IMR-90 (cell line): ENCODE measurements at regions not wholly inside any gene's neighbourhood (a gene's known extent, or its start where the extent isn't known, plus 50 kb on each side); places are given as distances from the start of the nearest gene placed in this dataset.

Experiments used
- ATAC-seq: fragments of 200-7000 bp; cut with Tn5 transposase; 2 replicates; pipeline ENCODE4 v1.9.1; 2020; ENCODE audit warnings: low read depth, mild to moderate bottlenecking, moderate library complexity
- BruUV-seq: library from RNA; stranded (reverse); fragments of 400-500 nt; replicated peaks from 2 replicates; lab custom pipeline; 2021; lab: Mats Ljungman, UMichigan
- CTCF ChIA-PET: fragments of 300-600 bp; formaldehyde crosslinking; extraction: SDS; loops from one replicate; lab custom pipeline; 2021; ENCODE audit warnings: antibody characterized with exemption; lab: Yijun Ruan, JAX
- POLR2A ChIA-PET: fragments of 300-600 bp; sonication (Branson Sonifier 250); formaldehyde crosslinking; loops from one replicate; lab custom pipeline; 2022; ENCODE audit warnings: antibody characterized with exemption; ENCODE audit not compliant: unreplicated experiment; lab: Charles Lee
- DNase-seq: peaks from one replicate; pipeline ENCODE4 v3.0.0; 2013
- H2AFZ ChIP-seq: replicated peaks from 2 replicates; pipeline ENCODE3; 2013; ENCODE audit warnings: low read length, mild to moderate bottlenecking; ENCODE audit not compliant: poor library complexity
- H2AK5ac ChIP-seq: 2 replicates; pipeline ENCODE4 v1.6.1; 2013; ENCODE audit warnings: low read depth, low read length, inconsistent platforms
- H2AK9ac ChIP-seq: replicated peaks from 2 replicates; pipeline ENCODE3; 2013; ENCODE audit warnings: mild to moderate bottlenecking, low read depth, low read length, moderate library complexity; ENCODE audit not compliant: poor library complexity
- H2BK120ac ChIP-seq: 2 replicates; pipeline ENCODE4 v1.6.1; 2013; ENCODE audit warnings: low read depth, low read length, inconsistent platforms
- H2BK15ac ChIP-seq: 3 replicates; pipeline ENCODE4 v1.6.1; 2013; ENCODE audit warnings: low read depth, low read length, inconsistent platforms
- H2BK20ac ChIP-seq: 2 replicates; pipeline ENCODE4 v1.6.1; 2013; ENCODE audit warnings: low read depth, mild to moderate bottlenecking, inconsistent platforms, low read length, moderate library complexity
- H2BK5ac ChIP-seq: 2 replicates; pipeline ENCODE4 v1.6.1; 2013; ENCODE audit warnings: mild to moderate bottlenecking, low read depth, low read length, inconsistent platforms; ENCODE audit not compliant: poor library complexity, severe bottlenecking
- H3K14ac ChIP-seq: replicated peaks from 2 replicates; pipeline ENCODE4 v1.6.1; 2013; ENCODE audit warnings: low read depth, low read length, inconsistent platforms
- H3K18ac ChIP-seq: 2 replicates; pipeline ENCODE4 v1.6.1; 2013; ENCODE audit warnings: low read depth, low read length, control low read depth
- H3K23ac ChIP-seq: 2 replicates; pipeline ENCODE4 v1.6.1; 2013; ENCODE audit warnings: low read depth, low read length, inconsistent platforms
- H3K27ac ChIP-seq: 2 replicates; pipeline ENCODE4 v1.5.1; 2013; ENCODE audit warnings: mild to moderate bottlenecking, control low read depth, low read length; ENCODE audit not compliant: insufficient read depth
- H3K27me3 ChIP-seq: 2 replicates; pipeline ENCODE4 v1.6.1; 2013; ENCODE audit warnings: low read length; ENCODE audit not compliant: control insufficient read depth, insufficient read depth
- H3K36me3 ChIP-seq: 2 replicates; pipeline ENCODE4 v1.6.1; 2013; ENCODE audit warnings: low read length, mixed read lengths; ENCODE audit not compliant: control insufficient read depth, insufficient read depth
- H3K4ac ChIP-seq: 2 replicates; pipeline ENCODE4 v1.6.1; 2013; ENCODE audit warnings: low read depth, low read length, inconsistent platforms
- H3K4me1 ChIP-seq: 2 replicates; pipeline ENCODE4 v1.6.1; 2013; ENCODE audit warnings: low read length, mixed read lengths; ENCODE audit not compliant: control insufficient read depth, insufficient read depth
- H3K4me2 ChIP-seq: 2 replicates; pipeline ENCODE4 v1.6.1; 2013; ENCODE audit warnings: low read depth, mild to moderate bottlenecking, control low read depth, low read length, moderate library complexity
- H3K4me3 ChIP-seq: 2 replicates; pipeline ENCODE4 v1.5.1; 2013; ENCODE audit warnings: low read depth, mild to moderate bottlenecking, control low read depth, low read length, moderate library complexity; ENCODE audit not compliant: insufficient read depth
- H3K56ac ChIP-seq: 2 replicates; pipeline ENCODE4 v1.6.1; 2013; ENCODE audit warnings: low read length, inconsistent platforms; ENCODE audit not compliant: insufficient read depth; ENCODE audit errors: extremely low read depth
- H3K79me1 ChIP-seq, 2 experiments: 2 replicates each; pipeline ENCODE4 v1.6.1; 2013; ENCODE audit warnings: low read length in 2 of 2, inconsistent platforms in 1 of 2, low read depth in 1 of 2
- H3K9ac ChIP-seq: 2 replicates; pipeline ENCODE4 v1.6.1; 2013; ENCODE audit warnings: low read depth, low read length, control low read depth
- H3K9me1 ChIP-seq: 2 replicates; pipeline ENCODE4 v1.6.1; 2013; ENCODE audit warnings: low read length, inconsistent platforms; ENCODE audit not compliant: insufficient read depth
- H3K9me3 ChIP-seq: 2 replicates; pipeline ENCODE4 v1.6.1; 2013; ENCODE audit warnings: low read length; ENCODE audit not compliant: control insufficient read depth, insufficient read depth
- H4K20me1 ChIP-seq: 2 replicates; pipeline ENCODE4 v1.6.1; 2013; ENCODE audit warnings: low read length, inconsistent platforms; ENCODE audit not compliant: insufficient read depth
- H4K5ac ChIP-seq: 2 replicates; pipeline ENCODE4 v1.6.1; 2013; ENCODE audit warnings: mild to moderate bottlenecking, low read depth, low read length, control low read depth
- H4K8ac ChIP-seq, 2 experiments: 2 replicates each; pipeline ENCODE4 v1.6.1; 2013; ENCODE audit warnings: low read depth in 2 of 2, low read length in 2 of 2, control low read depth in 1 of 2, inconsistent platforms in 1 of 2
- H4K91ac ChIP-seq: 2 replicates; pipeline ENCODE4 v1.6.1; 2013; ENCODE audit warnings: low read depth, low read length, inconsistent platforms; ENCODE audit not compliant: insufficient read depth
- BHLHE40 ChIP-seq: fragments of 150-350 bp; IDR thresholded peaks from 2 replicates; pipeline ENCODE4 v1.6.1; 2016; ENCODE audit warnings: mild to moderate bottlenecking, low read depth, low read length
- CEBPB ChIP-seq: IDR thresholded peaks from 2 replicates; pipeline ENCODE4 v1.6.1; 2012; ENCODE audit warnings: low read depth, low read length, improper control_type of control experiment
- CHD1 ChIP-seq: IDR thresholded peaks from 2 replicates; pipeline ENCODE4 v1.6.1; 2012; ENCODE audit warnings: low read depth, low read length, improper control_type of control experiment
- CTCF ChIP-seq: conservative IDR thresholded peaks from 2 replicates; pipeline ENCODE4 v1.5.1; 2012; ENCODE audit warnings: mild to moderate bottlenecking, low read depth, low read length, improper control_type of control experiment
- ELK1 ChIP-seq: fragments of 150-350 bp; IDR thresholded peaks from 2 replicates; pipeline ENCODE4 v1.6.1; 2016; ENCODE audit warnings: low read depth, mild to moderate bottlenecking, low read length, moderate library complexity, borderline replicate concordance
- FOS ChIP-seq: fragments of 150-350 bp; IDR thresholded peaks from 2 replicates; pipeline ENCODE4 v1.6.1; 2016; ENCODE audit warnings: low read depth, low read length
- MAFK ChIP-seq: IDR thresholded peaks from 2 replicates; pipeline ENCODE4 v1.6.1; 2012; ENCODE audit warnings: low read depth, low read length, improper control_type of control experiment
- MAZ ChIP-seq: IDR thresholded peaks from 2 replicates; pipeline ENCODE4 v1.6.1; 2012; ENCODE audit warnings: low read depth, mild to moderate bottlenecking, low read length, improper control_type of control experiment, moderate library complexity, borderline replicate concordance
- MXI1 ChIP-seq: IDR thresholded peaks from 2 replicates; pipeline ENCODE4 v1.6.1; 2012; ENCODE audit warnings: low read depth, mild to moderate bottlenecking, low read length, moderate library complexity, borderline replicate concordance
- NFE2L2 ChIP-seq: fragments of 150-350 bp; IDR thresholded peaks from 2 replicates; pipeline ENCODE4 v1.6.1; 2016; ENCODE audit warnings: low read depth, mild to moderate bottlenecking, low read length
- POLR2A ChIP-seq: IDR thresholded peaks from 2 replicates; pipeline ENCODE4 v1.6.1; 2012; ENCODE audit warnings: mild to moderate bottlenecking, low read depth, low read length
- RAD21 ChIP-seq: IDR thresholded peaks from 2 replicates; pipeline ENCODE4 v1.6.1; 2012; ENCODE audit warnings: low read length, improper control_type of control experiment
- RCOR1 ChIP-seq: IDR thresholded peaks from 2 replicates; pipeline ENCODE4 v1.6.1; 2012; ENCODE audit warnings: mild to moderate bottlenecking, low read length, improper control_type of control experiment; ENCODE audit not compliant: insufficient replicate concordance
- RFX5 ChIP-seq: IDR thresholded peaks from 2 replicates; pipeline ENCODE4 v1.8.0; 2012; ENCODE audit warnings: low read depth, mild to moderate bottlenecking, low read length, moderate library complexity
- SMC3 ChIP-seq: fragments of 150-350 bp; IDR thresholded peaks from 2 replicates; pipeline ENCODE4 v1.6.1; 2016; ENCODE audit warnings: low read depth, mild to moderate bottlenecking, antibody characterized with exemption, low read length, moderate library complexity
- USF2 ChIP-seq: fragments of 150-350 bp; IDR thresholded peaks from 2 replicates; pipeline ENCODE4 v1.6.1; 2017; ENCODE audit warnings: mild to moderate bottlenecking, antibody characterized with exemption, low read length, low read depth
- WGBS, 2 experiments: methylation state at CpG; one replicate each; pipeline versions ENCODE4 v1.1.5 to v1.1.7; 2013; ENCODE audit warnings: missing lambda C conversion rate in 2 of 2; ENCODE audit not compliant: insufficient read length in 1 of 2; ENCODE audit errors: extremely low coverage in 2 of 2; 5-methylcytosine and 5-hydroxymethylcytosine counted together
- dilution Hi-C: fragments of 300-500 bp; cut with HindIII; formaldehyde crosslinking; loops from one replicate; pipeline ENCODE4 v1.14.3; 2018; ENCODE audit warnings: low sequenced_read_pairs; ENCODE audit not compliant: unreplicated experiment
- in situ Hi-C: fragments of 300-500 bp; cut with MboI; formaldehyde crosslinking; loops from 3 replicates; pipeline ENCODE4 v1.14.3; 2019; ENCODE audit warnings: low sequenced_read_pairs, inconsistent platforms, mixed read lengths
- intact Hi-C: fragments of 100-400 bp; cut with micrococcal nuclease; formaldehyde crosslinking; loops from 2 replicates; pipeline ENCODE4 v1.10.0; 2022

- ChIA-PET CTCF (no interaction called here), POLR2A (no interaction called here)
- Histone ChIP-seq H3K23ac (no peak overlapping the region), H2AK9ac (no peak overlapping the region), H3K27ac (no peak overlapping the region), H2AK5ac (no peak overlapping the region), H3K4me2 (no peak overlapping the region), H3K14ac (no peak overlapping the region), H3K4ac (no peak overlapping the region), H2AFZ (no peak overlapping the region), H4K8ac (no peak overlapping the region), H3K4me1 (no peaks in the 10 kb centered on the region), H4K5ac (no peak overlapping the region), H2BK20ac (no peak overlapping the region), H3K18ac (no peak overlapping the region), H3K9me1 (no peaks in the 10 kb centered on the region), H2BK5ac (no peak overlapping the region), H4K20me1 (no peaks in the 10 kb centered on the region), H4K91ac (no peak overlapping the region), H3K9ac (no peak overlapping the region), H3K56ac (no peak overlapping the region), H3K36me3 (no peaks in the 10 kb centered on the region), H2BK15ac (no peak overlapping the region), H3K9me3 (peaks cover 2% of the 10 kb centered on the region; the same call in 1 of the 2 replicates), H3K4me3 (no peak overlapping the region), H3K27me3 (no peaks in the 10 kb centered on the region), H2BK120ac (no peak overlapping the region), H3K79me1 (no peaks in the 10 kb centered on the region)
- in situ Hi-C loops = no loop called here
- DNase-seq (no peak), ATAC-seq (no peak)
- WGBS, 2 experiments = no CpG with 5 or more reads among the region's 1 CpG
- intact Hi-C loops = no loop called here
- dilution Hi-C loops = no loop called here
- TF ChIP-seq RFX5 = no peak
- no peak for TF ChIP-seq FOS
- no peak for TF ChIP-seq ELK1
- no peak for TF ChIP-seq CHD1
- TF ChIP-seq MXI1 = no peak
- no peak for TF ChIP-seq NFE2L2
- TF ChIP-seq CTCF = no peak
- no peak for TF ChIP-seq MAFK
- TF ChIP-seq RCOR1 = no peak
- no peak for TF ChIP-seq SMC3
- no peak for TF ChIP-seq USF2
- no peak for TF ChIP-seq MAZ
- no peak for TF ChIP-seq RAD21
- TF ChIP-seq CEBPB = no peak
- TF ChIP-seq POLR2A = no peak
- no peak for TF ChIP-seq BHLHE40
- BruUV-seq = no TSS peak
These were observed 678.4 kb upstream of the VRK2 start for GRCh38 chr2:57368190-57368589.
